ENCODE measurements at regions not wholly inside any gene's neighbourhood (a gene's known extent, or its start where the extent isn't known, plus 50 kb on each side); places are given as distances from the start of the nearest gene placed in this dataset.

DNA sequence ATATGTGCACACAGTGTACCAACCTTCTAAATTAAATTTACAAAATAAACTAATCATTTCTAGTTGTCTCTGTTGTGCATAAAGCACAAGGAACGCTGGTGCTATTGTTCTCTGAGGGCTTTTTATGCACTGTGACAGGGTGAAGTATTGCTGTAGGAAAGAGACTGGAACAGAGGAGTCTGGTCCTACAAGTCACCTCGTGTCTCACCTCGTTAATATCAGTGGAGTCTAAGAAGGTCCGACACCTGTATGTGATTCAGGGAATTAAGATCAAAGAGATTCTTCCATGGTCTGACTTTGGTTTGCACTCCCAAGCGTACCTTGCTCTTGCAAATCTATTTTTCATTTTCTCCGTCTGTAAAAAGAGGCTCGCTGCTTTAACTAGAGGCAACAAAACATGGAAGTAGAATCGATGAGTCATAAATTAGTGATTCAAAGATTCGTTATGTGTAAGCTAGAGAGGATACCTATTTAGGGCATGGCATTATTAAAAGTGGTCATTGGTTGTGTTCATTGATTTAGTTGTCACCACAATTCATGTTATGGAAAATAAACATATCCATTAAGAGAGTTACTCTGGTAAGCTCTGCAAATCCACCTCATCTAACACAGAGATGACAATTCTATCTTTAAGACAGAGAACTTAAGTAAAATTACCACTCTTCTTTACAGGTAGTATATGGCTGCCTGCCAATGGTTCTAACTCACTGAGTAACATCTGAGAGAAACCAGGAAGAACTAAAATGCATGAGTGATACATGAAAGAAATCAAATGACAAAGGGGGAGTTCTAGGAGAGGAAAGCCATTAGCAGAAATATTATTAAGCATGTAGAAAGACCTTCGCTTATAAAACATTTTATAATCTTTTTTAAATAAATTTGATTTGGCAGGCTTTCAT is 219.4 kb upstream of the GBE1 start:
- DNase-seq (ENCODE audit: low read depth, low spot score): no peak

DNA sequence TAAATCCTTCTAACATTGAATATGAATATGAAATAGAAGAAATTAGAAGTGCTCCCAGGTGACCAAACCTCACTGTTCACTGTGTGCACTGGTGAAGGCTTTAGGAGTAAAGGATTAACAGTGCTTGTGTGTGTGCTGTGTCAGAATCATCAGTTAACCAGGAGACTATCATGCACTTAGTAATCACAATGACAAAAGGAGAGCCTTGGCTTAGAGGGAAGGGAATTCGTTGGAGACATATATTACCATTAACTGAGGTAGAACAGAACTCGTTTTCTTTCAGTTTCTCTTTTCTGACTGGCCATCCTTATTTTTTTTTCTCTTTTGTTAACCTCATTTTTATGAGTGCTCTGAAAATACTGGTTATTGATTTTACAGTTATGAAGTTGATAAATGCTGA is 213.3 kb upstream of the GBE1 start:
- DNase-seq (ENCODE audit: low read depth, low spot score): no peak

DNA sequence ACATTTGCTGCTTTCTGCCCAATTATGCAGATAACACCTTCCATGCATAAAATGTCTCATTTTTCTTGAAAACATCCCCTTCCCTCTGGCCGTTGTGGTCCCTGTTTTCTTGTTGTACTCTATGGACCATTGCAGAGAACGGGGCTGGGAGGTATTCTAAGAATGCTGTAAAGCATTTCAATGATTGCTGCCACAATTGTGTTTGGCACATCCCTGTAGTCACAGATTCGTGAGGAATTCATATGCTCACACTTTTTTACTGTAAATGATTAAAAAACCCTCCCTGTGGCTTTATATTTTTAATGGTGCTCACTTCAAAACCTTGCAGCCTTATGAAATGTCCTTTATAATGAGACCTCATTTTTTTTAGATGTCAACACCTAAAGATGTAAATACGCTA is 207.2 kb upstream of the GBE1 start:
- DNase-seq (ENCODE audit: low read depth, low spot score): no peak

DNA sequence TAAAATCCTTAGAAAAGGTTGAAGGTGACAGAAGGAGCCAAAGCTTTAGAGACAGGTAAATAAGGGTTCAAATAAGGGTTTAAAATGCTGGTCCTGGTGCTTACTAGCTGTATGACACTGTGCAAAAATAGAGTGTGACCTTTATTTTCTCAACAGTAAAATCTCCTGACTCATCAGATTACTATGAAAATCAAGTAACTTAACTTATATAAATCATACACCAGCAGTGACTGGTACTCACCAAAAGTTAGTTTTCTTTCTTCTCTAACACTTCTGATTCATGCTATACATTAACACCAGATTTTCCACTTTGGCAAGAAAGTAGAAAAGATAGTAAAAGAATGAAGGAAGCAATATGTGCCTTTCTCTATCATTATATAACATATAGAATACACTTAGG is 205.9 kb upstream of the GBE1 start:
- DNase-seq (ENCODE audit: low read depth, low spot score): no peak

DNA sequence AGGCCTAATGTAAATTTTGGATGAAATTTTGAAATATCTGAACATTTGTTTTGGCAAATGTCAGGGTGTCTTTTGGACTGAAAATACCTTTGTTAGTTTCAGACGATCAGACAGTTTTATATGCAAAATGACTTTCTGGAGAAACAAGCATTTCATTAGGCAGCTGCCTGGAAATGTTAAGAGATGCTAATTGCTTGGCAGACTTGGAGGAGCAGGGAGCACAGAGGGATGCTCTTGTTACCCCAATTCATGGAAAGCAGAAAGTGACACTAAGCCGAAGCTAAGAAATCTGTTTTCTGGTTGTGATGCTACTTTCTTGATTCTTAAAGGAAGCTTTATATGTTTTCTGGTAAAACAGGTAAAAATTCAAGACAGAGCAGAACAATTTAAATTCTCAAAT is 204.3 kb upstream of the GBE1 start:
- DNase-seq (ENCODE audit: low read depth, low spot score): no peak

DNA sequence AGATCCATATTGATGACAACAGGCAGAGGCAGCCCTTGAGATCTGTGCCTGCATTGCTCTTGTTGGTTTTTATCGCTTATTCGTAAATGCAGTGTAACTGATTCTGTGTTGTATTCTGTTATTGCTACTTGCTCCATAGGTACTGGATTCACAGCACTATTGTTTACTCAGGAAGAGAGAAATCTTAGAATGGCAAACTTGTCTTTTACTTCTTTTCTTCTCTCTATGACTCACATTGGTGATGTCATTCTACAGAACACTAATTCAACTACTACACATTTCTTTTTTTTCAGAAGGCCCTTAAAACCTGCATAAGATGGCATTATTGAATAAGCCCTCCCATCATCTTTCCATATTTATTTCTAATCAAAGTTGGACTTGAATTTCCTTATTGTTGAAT is 201.0 kb upstream of the GBE1 start:
- no peak for DNase-seq (ENCODE audit: low read depth, low spot score)

DNA sequence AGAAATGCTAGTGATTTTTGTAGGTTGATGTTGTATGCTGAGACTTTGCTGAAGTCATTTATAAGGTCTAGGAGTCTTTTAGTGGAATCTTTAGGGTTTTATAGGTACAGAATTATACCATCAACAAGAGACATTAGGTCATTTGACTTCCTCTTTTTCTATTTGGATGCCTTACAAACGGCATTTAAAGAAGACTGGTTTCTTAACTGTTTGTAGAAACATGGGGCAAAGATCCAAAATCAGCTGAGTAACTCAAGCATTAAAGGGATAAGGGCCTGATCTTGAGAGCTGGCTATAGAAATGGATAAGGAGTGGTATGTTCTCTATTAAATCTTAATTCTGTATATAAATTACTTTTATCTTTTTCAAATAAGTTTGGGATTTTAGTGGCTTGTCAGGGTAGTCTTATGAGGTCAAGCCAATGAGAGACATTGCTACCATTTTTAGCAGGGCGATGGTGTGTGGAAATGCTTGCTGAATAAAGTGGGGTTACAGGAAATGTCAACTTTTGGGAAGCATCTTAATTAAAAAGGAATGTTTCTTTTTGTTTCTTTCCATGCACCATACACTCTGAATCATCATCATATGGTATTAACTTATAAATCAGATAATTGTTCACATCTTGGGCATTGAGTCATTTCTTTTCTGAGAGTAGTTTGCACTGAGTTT is 197.7 kb upstream of the GBE1 start:
- no peak for DNase-seq (ENCODE audit: low read depth, low spot score)

DNA sequence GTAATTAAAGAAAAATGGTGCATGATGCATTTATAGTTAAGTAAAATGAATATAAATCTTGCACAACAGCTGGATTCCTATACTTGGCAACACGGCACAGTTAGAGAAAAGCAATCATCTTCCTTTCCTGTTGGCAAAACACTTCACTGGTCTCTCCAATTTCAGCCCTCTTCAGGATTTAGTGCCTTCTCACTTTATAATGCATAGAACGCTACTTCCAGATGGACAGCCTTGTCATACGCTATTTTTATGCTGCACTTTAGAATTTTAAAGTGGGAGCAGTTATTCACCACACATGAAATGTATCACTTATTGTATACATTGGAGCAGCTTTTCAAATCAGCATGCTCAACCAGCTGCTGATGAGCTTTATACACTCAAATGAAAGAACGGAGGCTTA is 194.4 kb upstream of the GBE1 start:
- no peak for DNase-seq (ENCODE audit: low read depth, low spot score)

DNA sequence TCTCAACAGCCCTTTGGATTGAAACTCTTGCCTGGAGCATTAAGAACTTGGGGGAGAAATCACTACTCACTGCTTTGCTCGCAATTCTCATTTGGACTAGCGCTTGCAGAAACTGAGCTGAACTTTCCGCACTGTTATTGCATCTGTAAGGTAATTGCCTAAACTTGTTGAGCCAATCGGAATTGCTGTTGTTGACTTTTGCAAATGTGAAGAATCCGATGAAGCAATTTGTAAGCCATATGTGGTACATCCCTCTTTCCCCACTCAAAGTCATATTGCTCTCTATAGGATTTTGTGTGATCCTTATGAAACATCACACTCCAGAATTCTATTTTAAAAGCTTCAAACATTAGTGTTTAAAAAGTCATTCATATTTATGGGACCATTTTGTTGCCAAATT is 191.7 kb upstream of the GBE1 start:
- no peak for DNase-seq (ENCODE audit: low read depth, low spot score)

DNA sequence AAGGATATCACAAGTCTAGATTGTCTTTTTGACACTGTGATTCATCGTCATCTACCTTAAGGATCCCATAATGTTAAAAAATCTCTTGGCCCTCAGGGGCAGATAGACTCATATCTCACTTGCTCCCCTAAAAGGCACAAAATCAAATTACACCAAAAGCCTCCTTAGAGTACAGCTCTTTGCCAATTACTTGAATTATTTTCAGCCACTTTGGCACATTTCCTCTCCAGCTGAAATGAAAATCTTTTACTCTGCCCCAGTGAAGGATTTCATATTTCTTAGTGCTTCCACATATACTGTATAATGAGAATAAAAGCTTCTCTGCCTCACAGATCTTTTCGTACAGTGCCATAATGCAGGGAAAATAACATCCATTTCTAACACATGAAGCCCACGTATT is 190.7 kb upstream of the GBE1 start:
- no peak for DNase-seq (ENCODE audit: low read depth, low spot score)

DNA sequence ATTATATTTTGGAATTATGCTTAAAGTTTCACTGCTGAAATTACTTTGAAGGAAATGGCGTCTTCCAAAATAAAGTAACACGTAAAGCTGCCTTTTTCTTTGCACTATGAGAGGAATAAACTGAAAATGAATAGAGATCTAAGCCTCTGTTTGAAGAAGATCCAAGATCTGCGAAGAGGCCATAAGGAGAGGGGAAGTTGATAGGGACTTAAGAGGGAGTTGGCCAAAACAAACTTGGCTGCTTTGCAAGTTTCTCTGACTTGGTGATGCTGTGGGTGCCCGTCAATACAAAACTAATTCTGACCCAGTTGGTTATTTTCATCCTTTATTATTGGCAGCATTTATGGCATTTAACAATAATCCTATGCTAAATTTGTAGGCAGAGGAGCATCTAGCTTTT is 190.2 kb upstream of the GBE1 start:
- no peak for DNase-seq (ENCODE audit: low read depth, low spot score)

DNA sequence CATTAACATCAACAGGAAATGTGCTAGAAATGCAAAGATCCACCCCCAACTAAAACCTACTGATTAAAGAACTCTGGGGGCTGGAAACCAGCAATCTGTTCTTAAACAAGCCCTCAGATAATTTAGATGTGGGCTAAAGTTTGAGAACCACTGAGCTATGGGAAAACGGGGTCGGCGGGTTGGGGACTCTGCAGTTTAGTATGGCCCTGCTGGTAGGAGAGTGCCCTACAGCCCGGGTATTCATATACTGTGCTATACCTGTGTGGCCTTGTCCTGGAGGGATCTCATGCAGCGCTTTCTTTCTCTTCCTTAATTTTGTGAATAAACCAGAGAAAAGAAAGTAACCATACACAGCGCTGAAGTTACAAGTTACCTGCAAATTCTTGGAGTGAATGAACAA is 189.7 kb upstream of the GBE1 start:
- no peak for DNase-seq (ENCODE audit: low read depth, low spot score)

DNA sequence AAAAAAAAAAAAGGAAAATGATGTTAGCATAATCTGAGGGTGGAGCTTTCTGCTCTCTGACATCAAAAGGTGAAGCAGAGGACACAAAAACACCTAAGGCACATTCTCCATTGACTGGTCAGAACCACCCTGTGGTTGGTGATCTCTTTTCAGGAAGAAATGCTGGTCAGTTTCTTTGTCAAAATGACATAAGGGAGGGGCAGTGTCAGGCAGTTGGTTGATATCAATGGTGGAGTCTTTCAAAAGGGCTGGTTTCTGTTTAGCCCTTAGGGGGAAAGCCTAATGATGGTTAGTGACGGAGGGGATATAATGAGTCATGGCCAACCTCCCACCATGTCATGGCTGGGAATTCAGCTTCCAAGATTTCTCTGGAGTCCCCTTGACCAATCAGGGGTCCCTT is 185.9 kb upstream of the GBE1 start:
- DNase-seq (ENCODE audit: low read depth, low spot score): no peak

DNA sequence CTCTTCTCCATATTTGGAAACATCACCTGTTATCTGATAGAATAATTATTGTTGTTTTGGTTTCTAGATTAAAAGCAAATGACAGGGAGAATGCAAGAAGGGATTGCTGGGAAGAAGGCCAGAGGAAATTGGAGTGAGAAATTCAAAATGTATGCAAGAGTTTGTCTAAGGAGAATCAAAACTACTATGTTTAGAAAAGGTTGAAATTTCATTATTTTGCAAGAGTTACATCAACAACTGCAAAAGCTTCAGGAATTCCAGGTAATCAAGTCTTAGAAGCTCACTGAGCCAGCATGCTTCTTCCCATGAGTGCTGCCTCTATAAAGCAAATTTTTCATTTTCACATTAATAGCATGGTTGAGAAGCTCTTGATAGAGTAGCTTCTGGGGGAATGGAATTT is 177.2 kb upstream of the GBE1 start:
- no peak for DNase-seq (ENCODE audit: low read depth, low spot score)

DNA sequence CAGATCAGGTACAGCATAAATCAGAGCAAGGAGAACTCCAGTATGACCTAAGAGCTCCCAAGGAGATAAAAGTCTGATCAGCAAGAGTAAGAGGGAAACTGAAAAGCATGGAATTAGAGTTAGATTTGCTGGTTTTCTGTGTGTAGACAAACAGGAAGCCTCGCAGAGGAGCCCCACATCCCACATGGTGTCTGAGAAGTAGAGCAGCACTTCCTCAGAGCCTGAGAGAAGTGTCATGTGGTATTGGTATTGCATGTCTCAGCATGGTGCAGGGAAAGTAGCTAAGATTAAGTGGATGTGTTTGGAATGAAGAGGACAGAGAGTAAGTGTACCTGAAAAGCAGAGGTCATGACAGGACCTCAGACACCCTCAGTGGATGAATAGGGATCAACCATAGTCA is 175.4 kb upstream of the GBE1 start:
- DNase-seq (ENCODE audit: low read depth, low spot score): no peak

DNA sequence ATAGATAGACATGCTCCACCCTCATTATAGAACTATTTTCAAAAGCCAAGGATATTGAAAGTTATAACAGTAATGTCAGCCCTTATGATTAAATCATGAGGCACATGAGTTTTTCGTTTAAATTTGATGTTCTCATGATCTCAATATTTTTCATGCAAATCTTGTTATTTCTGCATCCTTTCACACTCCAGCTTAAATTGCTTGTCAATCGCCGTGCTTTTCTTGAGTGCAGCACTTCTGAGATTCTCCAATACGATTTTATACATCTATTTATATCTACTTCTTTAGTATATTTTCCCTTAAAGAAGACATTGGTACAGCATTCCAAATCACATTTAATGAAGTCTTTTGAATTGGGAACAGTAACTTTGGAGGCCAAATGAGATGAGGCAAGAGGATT is 171.2 kb upstream of the GBE1 start:
- DNase-seq (ENCODE audit: low read depth, low spot score): no peak

DNA sequence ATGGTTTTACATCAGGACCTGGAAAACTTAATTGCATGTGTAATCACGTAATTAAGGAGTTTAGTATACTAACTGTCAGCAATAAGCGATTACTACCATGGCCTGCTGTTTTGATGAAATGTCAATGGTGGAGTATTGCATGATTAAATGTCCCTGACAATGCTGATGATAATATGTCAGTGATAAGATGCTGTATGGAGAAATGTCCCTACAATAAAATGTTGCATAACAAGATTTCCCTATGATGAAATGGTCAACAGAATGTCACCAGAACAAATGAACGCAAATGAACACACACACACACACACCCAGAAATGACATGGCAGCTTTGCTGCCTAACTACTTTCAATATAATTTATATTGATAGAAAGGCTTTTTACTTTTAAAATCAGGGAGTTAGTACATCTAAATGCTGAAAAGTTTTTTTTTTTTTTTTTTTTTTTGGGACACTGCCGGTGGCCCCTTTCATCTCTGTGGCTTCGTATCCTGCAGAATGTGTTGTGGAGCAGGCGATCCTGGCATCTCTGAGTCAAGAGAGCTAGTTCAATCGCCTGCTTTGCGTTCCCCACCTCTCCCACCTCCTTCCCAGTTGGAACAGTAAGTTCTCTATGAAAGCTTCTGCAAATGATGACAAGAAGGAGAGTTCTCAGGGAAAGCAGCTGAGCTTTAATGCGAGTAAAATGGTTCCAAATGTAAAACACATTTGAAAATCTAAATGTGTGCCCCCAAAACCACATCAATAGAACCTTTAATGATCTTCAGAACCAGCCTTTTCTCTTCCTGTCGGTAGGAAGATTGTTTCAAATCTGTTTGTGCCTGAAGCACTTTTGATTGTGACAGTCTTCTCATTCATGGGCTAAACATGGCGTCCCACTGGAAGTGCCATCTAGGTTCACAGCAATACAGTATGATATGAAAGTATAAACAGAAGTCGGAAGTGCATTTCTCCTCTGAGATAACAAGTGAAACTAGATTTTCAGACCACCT is 170.1 kb upstream of the GBE1 start:
- DNase-seq (ENCODE audit: low read depth, low spot score): no peak

DNA sequence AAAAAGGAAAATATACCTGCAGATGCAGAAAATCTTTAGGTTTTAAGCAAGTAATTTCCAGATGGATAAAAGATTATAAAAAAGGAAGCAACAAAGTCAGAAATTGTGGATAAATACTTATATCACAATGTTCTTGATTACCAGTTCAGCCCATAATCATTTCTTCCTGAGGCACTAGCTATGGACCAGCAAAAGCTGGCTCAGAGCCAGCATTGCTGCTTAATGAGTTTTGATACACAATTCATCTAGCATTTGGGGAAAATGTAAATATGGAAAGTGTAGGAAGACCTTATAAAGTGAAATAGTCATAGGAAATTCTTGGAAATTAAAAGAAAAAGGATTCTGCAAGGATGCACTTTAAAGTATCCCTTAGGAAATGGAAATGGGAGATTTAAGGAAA is 168.3 kb upstream of the GBE1 start:
- no peak for DNase-seq (ENCODE audit: low read depth, low spot score)

DNA sequence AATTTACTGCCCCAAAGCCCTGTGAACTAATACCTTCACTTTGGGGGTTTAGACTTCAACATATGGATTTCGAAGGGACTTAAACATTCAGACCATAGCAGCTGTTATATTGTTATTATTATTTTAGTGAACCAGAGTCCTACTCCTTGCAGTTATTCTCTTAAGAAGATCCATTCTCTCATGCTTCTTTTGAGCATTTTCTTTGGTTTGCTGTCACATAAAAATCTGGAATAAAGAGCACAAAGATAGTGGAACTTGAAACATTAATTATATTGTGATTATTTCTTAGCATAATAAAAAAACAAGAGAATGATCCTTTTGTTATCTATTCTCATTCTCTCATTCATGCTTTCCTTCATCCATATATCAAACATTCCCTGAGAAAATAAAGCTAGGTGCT is 166.4 kb upstream of the GBE1 start:
- no peak for DNase-seq (ENCODE audit: low read depth, low spot score)

DNA sequence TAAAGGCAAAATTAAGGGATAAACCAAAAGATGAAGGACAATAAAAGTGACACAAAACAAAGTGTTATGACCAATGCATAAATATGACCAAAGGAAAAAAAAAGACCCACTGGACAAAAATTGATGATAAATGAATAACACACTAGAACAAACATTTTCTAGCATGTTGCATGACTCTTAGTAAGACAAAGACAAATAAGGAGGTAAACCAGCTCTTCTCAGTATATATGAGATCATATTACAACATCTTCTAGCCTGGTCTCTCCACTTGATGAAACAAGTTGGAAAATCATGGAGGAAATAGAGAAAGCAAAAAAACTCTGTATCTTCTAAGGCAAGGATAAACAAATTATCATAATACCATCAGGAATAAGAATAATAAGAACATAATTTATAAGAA is 163.9 kb upstream of the GBE1 start:
- DNase-seq (ENCODE audit: low read depth, low spot score): no peak

DNA sequence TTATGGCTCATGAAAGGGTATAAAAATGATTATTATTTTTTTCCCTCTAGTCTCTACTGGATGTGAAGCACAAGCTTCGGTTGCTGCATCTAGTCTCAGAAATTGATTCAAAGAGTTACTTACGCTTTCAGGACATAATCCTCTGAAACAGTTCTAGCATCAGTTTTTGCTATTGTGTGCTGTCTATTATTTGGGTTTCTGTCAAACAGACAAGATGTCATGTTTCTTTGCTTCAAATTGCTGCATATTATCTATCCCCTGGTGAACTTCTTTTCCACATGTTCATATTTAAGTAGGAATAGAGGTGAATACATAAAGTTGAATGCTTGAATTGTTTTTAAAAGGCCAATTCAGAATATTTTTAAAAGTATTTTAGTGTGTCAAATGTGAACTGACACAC is 161.6 kb upstream of the GBE1 start:
- DNase-seq (ENCODE audit: low read depth, low spot score): no peak

DNA sequence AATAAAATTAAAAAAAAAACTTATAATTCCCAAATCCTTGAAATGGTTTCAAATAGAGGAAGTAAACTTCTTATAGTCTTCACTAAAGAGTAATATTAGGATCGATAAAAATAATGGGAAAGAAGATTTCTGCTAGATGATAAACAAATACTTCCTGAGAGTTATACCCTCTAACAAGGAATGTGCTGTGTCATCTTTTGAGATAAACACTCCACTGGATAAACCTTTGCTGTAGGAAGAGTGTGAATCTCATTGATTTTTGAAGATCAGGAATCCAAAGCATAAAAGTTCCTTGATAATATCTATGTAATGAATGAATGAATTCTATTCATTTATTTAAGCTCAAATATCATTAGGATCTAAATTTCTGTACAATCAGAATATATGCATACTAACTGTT is 161.0 kb upstream of the GBE1 start:
- DNase-seq (ENCODE audit: low read depth, low spot score): no peak

Data from smooth muscle cell of the brain vasculature (primary cell).